ENCODE measurements at regions not wholly inside any gene's neighbourhood (a gene's known extent, or its start where the extent isn't known, plus 50 kb on each side); places are given as distances from the start of the nearest gene placed in this dataset.

DNA sequence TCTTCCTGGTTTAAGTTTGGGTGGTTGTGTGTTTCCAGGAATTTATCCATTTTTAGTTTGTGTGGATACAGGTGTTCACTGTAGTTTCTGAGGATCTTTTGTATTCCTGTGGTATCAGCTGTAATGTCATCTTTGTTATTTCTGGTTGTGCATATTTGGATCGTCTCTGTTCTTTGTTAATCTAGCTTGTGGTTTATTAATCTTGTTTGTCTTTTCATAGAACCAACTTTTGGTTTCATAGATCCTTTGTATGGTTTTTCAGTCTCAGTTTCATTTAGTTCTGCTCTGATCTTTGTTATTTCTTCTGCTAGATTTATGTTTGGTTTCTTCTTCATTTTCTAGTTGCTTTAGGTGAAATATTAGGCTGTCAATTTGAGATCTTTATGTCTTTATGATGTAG is 202.4 kb upstream of the ZSWIM2 start:
- no peaks in the 10 kb centered on the region for H3K36me3 ChIP-seq (replicated peaks in 1 of 2; ENCODE audit: control insufficient read depth in 1 of 2, insufficient read depth in 2 of 2, low read length in 2 of 2)
- Mint-ChIP-seq H3K4me1 (peaks cover 6% of the 10 kb centered on the region), H3K36me3 (no peaks in the 10 kb centered on the region), H3K27me3 (ENCODE audit: low read depth in 3 of 3) (peaks cover 0 to 1% (median 0%) of the 10 kb centered on the region in 3 donors), H3K9me3 (peaks cover 7 to 29% (median 10%) of the 10 kb centered on the region in 7 donors), H3K4me3 (no peak overlapping the region), H3K27ac (no peak overlapping the region)
- no peaks in the 10 kb centered on the region for H4K20me1 ChIP-seq (ENCODE audit: insufficient read depth, low read length)
- H3K4me1 ChIP-seq (ENCODE audit: control insufficient read depth in 1 of 2, insufficient read depth in 2 of 2, low read length in 2 of 2): no peaks in the 10 kb centered on the region
- TF ChIP-seq, protein P1, sequence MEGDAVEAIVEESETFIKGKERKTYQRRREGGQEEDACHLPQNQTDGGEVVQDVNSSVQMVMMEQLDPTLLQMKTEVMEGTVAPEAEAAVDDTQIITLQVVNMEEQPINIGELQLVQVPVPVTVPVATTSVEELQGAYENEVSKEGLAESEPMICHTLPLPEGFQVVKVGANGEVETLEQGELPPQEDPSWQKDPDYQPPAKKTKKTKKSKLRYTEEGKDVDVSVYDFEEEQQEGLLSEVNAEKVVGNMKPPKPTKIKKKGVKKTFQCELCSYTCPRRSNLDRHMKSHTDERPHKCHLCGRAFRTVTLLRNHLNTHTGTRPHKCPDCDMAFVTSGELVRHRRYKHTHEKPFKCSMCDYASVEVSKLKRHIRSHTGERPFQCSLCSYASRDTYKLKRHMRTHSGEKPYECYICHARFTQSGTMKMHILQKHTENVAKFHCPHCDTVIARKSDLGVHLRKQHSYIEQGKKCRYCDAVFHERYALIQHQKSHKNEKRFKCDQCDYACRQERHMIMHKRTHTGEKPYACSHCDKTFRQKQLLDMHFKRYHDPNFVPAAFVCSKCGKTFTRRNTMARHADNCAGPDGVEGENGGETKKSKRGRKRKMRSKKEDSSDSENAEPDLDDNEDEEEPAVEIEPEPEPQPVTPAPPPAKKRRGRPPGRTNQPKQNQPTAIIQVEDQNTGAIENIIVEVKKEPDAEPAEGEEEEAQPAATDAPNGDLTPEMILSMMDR (IDR thresholded peaks at IDR 0.05): no peak
- no peaks in the 10 kb centered on the region for H3K79me2 ChIP-seq (ENCODE audit: insufficient read depth, low read length)
- DNase-seq: no peak
- peaks cover 0 to 13% of the 10 kb centered on the region in 2 donors for H3K9me3 ChIP-seq (replicated peaks in 1 of 2; ENCODE audit: control insufficient read depth in 1 of 2, insufficient read depth in 1 of 2, low read length in 2 of 2)
- H3K9ac ChIP-seq (ENCODE audit: insufficient read depth, low read length, poor library complexity, severe bottlenecking): no peak overlapping the region
- H3K4me2 ChIP-seq (replicated peaks; ENCODE audit: extremely low read depth, low read length, poor library complexity, severe bottlenecking): no peak overlapping the region
- H2AFZ ChIP-seq (ENCODE audit: insufficient read depth, low read depth, low read length, poor library complexity, severe bottlenecking): no peak overlapping the region
- no peak overlapping the region for H3K27ac ChIP-seq (ENCODE audit: low read depth in 1 of 2, low read length in 2 of 2)
- intact Hi-C loops (cut with micrococcal nuclease): no loop called here
- 83% methylated on average over 1 of the region's 1 CpG for WGBS (ENCODE audit: insufficient coverage)
- H3K4me3 ChIP-seq (replicated peaks in 1 of 3; ENCODE audit: low read depth in 2 of 3, low read length in 3 of 3): no peak overlapping the region
- no peaks in the 10 kb centered on the region for H3K27me3 ChIP-seq (ENCODE audit: control insufficient read depth in 2 of 2, insufficient read depth in 2 of 2, low read length in 2 of 2)

DNA sequence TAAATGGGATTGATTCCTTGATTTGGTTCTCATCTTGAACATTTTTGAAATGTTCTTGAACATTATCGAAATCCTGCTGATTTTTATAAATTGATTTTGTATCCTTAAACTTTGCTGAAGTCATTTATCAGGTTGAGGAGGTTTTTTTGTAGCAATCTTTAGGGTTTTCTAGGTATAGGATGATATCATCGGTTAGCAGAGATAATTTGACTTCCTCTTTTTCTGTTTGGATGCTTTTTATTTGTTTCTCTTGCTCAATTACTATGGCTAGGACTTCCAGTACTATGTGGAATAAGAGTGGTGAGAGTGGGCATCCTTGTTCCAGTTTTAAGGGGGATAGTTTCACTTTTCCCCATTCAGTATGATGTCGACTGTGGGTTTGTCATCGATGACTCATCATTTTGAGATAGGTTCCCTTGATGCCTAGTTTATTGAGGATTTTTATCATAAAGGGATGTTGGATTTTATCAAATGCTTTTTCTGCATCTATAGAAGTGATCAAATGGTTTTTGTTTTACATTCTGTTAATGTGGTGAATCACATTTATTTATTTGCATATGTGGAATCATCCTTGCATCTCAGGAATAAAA is 201.5 kb upstream of the ZSWIM2 start:
- H3K9me3 ChIP-seq (replicated peaks in 1 of 2; ENCODE audit: control insufficient read depth in 1 of 2, insufficient read depth in 1 of 2, low read length in 2 of 2): peaks cover 0 to 13% of the 10 kb centered on the region in 2 donors
- H3K9ac ChIP-seq (ENCODE audit: insufficient read depth, low read length, poor library complexity, severe bottlenecking): no peak overlapping the region
- no peak overlapping the region for H3K4me2 ChIP-seq (replicated peaks; ENCODE audit: extremely low read depth, low read length, poor library complexity, severe bottlenecking)
- H3K27me3 Mint-ChIP-seq (ENCODE audit: low read depth in 3 of 3): peaks cover 0 to 1% (median 0%) of the 10 kb centered on the region in 3 donors
- no peaks in the 10 kb centered on the region for H3K4me1 ChIP-seq (ENCODE audit: control insufficient read depth in 1 of 2, insufficient read depth in 2 of 2, low read length in 2 of 2)
- intact Hi-C loops (cut with micrococcal nuclease): no loop called here
- H3K36me3 ChIP-seq (replicated peaks in 1 of 2; ENCODE audit: control insufficient read depth in 1 of 2, insufficient read depth in 2 of 2, low read length in 2 of 2): no peaks in the 10 kb centered on the region
- no peak for DNase-seq
- H3K27me3 ChIP-seq (ENCODE audit: control insufficient read depth in 2 of 2, insufficient read depth in 2 of 2, low read length in 2 of 2): no peaks in the 10 kb centered on the region
- peaks cover 5 to 29% (median 10%) of the 10 kb centered on the region in 7 donors for H3K9me3 Mint-ChIP-seq
- no peak overlapping the region for H2AFZ ChIP-seq (ENCODE audit: insufficient read depth, low read depth, low read length, poor library complexity, severe bottlenecking)
- no peak overlapping the region for H3K27ac ChIP-seq (ENCODE audit: low read depth in 1 of 2, low read length in 2 of 2)
- H3K27ac Mint-ChIP-seq: no peak overlapping the region
- H3K79me2 ChIP-seq (ENCODE audit: insufficient read depth, low read length): no peaks in the 10 kb centered on the region
- H4K20me1 ChIP-seq (ENCODE audit: insufficient read depth, low read length): no peaks in the 10 kb centered on the region
- no peaks in the 10 kb centered on the region for H3K36me3 Mint-ChIP-seq
- TF ChIP-seq, protein P1 (IDR thresholded peaks at IDR 0.05): no peak
- H3K4me3 Mint-ChIP-seq: no peak overlapping the region
- no peak overlapping the region for H3K4me3 ChIP-seq (replicated peaks in 1 of 3; ENCODE audit: low read depth in 2 of 3, low read length in 3 of 3)
- WGBS (ENCODE audit: insufficient coverage): 20% methylated on average over 1 of the region's 4 CpGs
- H3K4me1 Mint-ChIP-seq: peaks cover 3% of the 10 kb centered on the region
